IMR-90 (cell line): ENCODE measurements at regions not wholly inside any gene's neighbourhood (a gene's known extent, or its start where the extent isn't known, plus 50 kb on each side); places are given as distances from the start of the nearest gene placed in this dataset.

ENCODE experiments used
- ATAC-seq: fragments of 200-7000 bp; cut with Tn5 transposase; 2 replicates; pipeline ENCODE4 v1.9.1; 2020; ENCODE audit warnings: low read depth, mild to moderate bottlenecking, moderate library complexity
- BruUV-seq: library from RNA; stranded (reverse); fragments of 400-500 nt; replicated peaks from 2 replicates; lab custom pipeline; 2021; lab: Mats Ljungman, UMichigan
- CTCF ChIA-PET: fragments of 300-600 bp; formaldehyde crosslinking; extraction: SDS; loops from one replicate; lab custom pipeline; 2021; ENCODE audit warnings: antibody characterized with exemption; lab: Yijun Ruan, JAX
- POLR2A ChIA-PET: fragments of 300-600 bp; sonication (Branson Sonifier 250); formaldehyde crosslinking; loops from one replicate; lab custom pipeline; 2022; ENCODE audit warnings: antibody characterized with exemption; ENCODE audit not compliant: unreplicated experiment; lab: Charles Lee
- DNase-seq: peaks from one replicate; pipeline ENCODE4 v3.0.0; 2013
- H2AFZ ChIP-seq: replicated peaks from 2 replicates; pipeline ENCODE3; 2013; ENCODE audit warnings: low read length, mild to moderate bottlenecking; ENCODE audit not compliant: poor library complexity
- H2AK5ac ChIP-seq: 2 replicates; pipeline ENCODE4 v1.6.1; 2013; ENCODE audit warnings: low read depth, low read length, inconsistent platforms
- H2AK9ac ChIP-seq: replicated peaks from 2 replicates; pipeline ENCODE3; 2013; ENCODE audit warnings: mild to moderate bottlenecking, low read depth, low read length, moderate library complexity; ENCODE audit not compliant: poor library complexity
- H2BK120ac ChIP-seq: 2 replicates; pipeline ENCODE4 v1.6.1; 2013; ENCODE audit warnings: low read depth, low read length, inconsistent platforms
- H2BK15ac ChIP-seq: 3 replicates; pipeline ENCODE4 v1.6.1; 2013; ENCODE audit warnings: low read depth, low read length, inconsistent platforms
- H2BK20ac ChIP-seq: 2 replicates; pipeline ENCODE4 v1.6.1; 2013; ENCODE audit warnings: low read depth, mild to moderate bottlenecking, inconsistent platforms, low read length, moderate library complexity
- H2BK5ac ChIP-seq: 2 replicates; pipeline ENCODE4 v1.6.1; 2013; ENCODE audit warnings: mild to moderate bottlenecking, low read depth, low read length, inconsistent platforms; ENCODE audit not compliant: poor library complexity, severe bottlenecking
- H3K14ac ChIP-seq: replicated peaks from 2 replicates; pipeline ENCODE4 v1.6.1; 2013; ENCODE audit warnings: low read depth, low read length, inconsistent platforms
- H3K18ac ChIP-seq: 2 replicates; pipeline ENCODE4 v1.6.1; 2013; ENCODE audit warnings: low read depth, low read length, control low read depth
- H3K23ac ChIP-seq: 2 replicates; pipeline ENCODE4 v1.6.1; 2013; ENCODE audit warnings: low read depth, low read length, inconsistent platforms
- H3K27ac ChIP-seq: 2 replicates; pipeline ENCODE4 v1.5.1; 2013; ENCODE audit warnings: mild to moderate bottlenecking, control low read depth, low read length; ENCODE audit not compliant: insufficient read depth
- H3K27me3 ChIP-seq: 2 replicates; pipeline ENCODE4 v1.6.1; 2013; ENCODE audit warnings: low read length; ENCODE audit not compliant: control insufficient read depth, insufficient read depth
- H3K36me3 ChIP-seq: 2 replicates; pipeline ENCODE4 v1.6.1; 2013; ENCODE audit warnings: low read length, mixed read lengths; ENCODE audit not compliant: control insufficient read depth, insufficient read depth
- H3K4ac ChIP-seq: 2 replicates; pipeline ENCODE4 v1.6.1; 2013; ENCODE audit warnings: low read depth, low read length, inconsistent platforms
- H3K4me1 ChIP-seq: 2 replicates; pipeline ENCODE4 v1.6.1; 2013; ENCODE audit warnings: low read length, mixed read lengths; ENCODE audit not compliant: control insufficient read depth, insufficient read depth
- H3K4me2 ChIP-seq: 2 replicates; pipeline ENCODE4 v1.6.1; 2013; ENCODE audit warnings: low read depth, mild to moderate bottlenecking, control low read depth, low read length, moderate library complexity
- H3K4me3 ChIP-seq: 2 replicates; pipeline ENCODE4 v1.5.1; 2013; ENCODE audit warnings: low read depth, mild to moderate bottlenecking, control low read depth, low read length, moderate library complexity; ENCODE audit not compliant: insufficient read depth
- H3K56ac ChIP-seq: 2 replicates; pipeline ENCODE4 v1.6.1; 2013; ENCODE audit warnings: low read length, inconsistent platforms; ENCODE audit not compliant: insufficient read depth; ENCODE audit errors: extremely low read depth
- H3K79me1 ChIP-seq, 2 experiments: 2 replicates each; pipeline ENCODE4 v1.6.1; 2013; ENCODE audit warnings: low read length in 2 of 2, inconsistent platforms in 1 of 2, low read depth in 1 of 2
- H3K9ac ChIP-seq: 2 replicates; pipeline ENCODE4 v1.6.1; 2013; ENCODE audit warnings: low read depth, low read length, control low read depth
- H3K9me1 ChIP-seq: 2 replicates; pipeline ENCODE4 v1.6.1; 2013; ENCODE audit warnings: low read length, inconsistent platforms; ENCODE audit not compliant: insufficient read depth
- H3K9me3 ChIP-seq: 2 replicates; pipeline ENCODE4 v1.6.1; 2013; ENCODE audit warnings: low read length; ENCODE audit not compliant: control insufficient read depth, insufficient read depth
- H4K20me1 ChIP-seq: 2 replicates; pipeline ENCODE4 v1.6.1; 2013; ENCODE audit warnings: low read length, inconsistent platforms; ENCODE audit not compliant: insufficient read depth
- H4K5ac ChIP-seq: 2 replicates; pipeline ENCODE4 v1.6.1; 2013; ENCODE audit warnings: mild to moderate bottlenecking, low read depth, low read length, control low read depth
- H4K8ac ChIP-seq, 2 experiments: 2 replicates each; pipeline ENCODE4 v1.6.1; 2013; ENCODE audit warnings: low read depth in 2 of 2, low read length in 2 of 2, control low read depth in 1 of 2, inconsistent platforms in 1 of 2
- H4K91ac ChIP-seq: 2 replicates; pipeline ENCODE4 v1.6.1; 2013; ENCODE audit warnings: low read depth, low read length, inconsistent platforms; ENCODE audit not compliant: insufficient read depth
- CTCF ChIP-seq: conservative IDR thresholded peaks from 2 replicates; pipeline ENCODE4 v1.5.1; 2012; ENCODE audit warnings: mild to moderate bottlenecking, low read depth, low read length, improper control_type of control experiment
- MAFK ChIP-seq: IDR thresholded peaks from 2 replicates; pipeline ENCODE4 v1.6.1; 2012; ENCODE audit warnings: low read depth, low read length, improper control_type of control experiment
- MXI1 ChIP-seq: IDR thresholded peaks from 2 replicates; pipeline ENCODE4 v1.6.1; 2012; ENCODE audit warnings: low read depth, mild to moderate bottlenecking, low read length, moderate library complexity, borderline replicate concordance
- NFE2L2 ChIP-seq: fragments of 150-350 bp; IDR thresholded peaks from 2 replicates; pipeline ENCODE4 v1.6.1; 2016; ENCODE audit warnings: low read depth, mild to moderate bottlenecking, low read length
- SMC3 ChIP-seq: fragments of 150-350 bp; IDR thresholded peaks from 2 replicates; pipeline ENCODE4 v1.6.1; 2016; ENCODE audit warnings: low read depth, mild to moderate bottlenecking, antibody characterized with exemption, low read length, moderate library complexity
- dilution Hi-C: fragments of 300-500 bp; cut with HindIII; formaldehyde crosslinking; loops from one replicate; pipeline ENCODE4 v1.14.3; 2018; ENCODE audit warnings: low sequenced_read_pairs; ENCODE audit not compliant: unreplicated experiment
- in situ Hi-C: fragments of 300-500 bp; cut with MboI; formaldehyde crosslinking; loops from 3 replicates; pipeline ENCODE4 v1.14.3; 2019; ENCODE audit warnings: low sequenced_read_pairs, inconsistent platforms, mixed read lengths
- intact Hi-C: fragments of 100-400 bp; cut with micrococcal nuclease; formaldehyde crosslinking; loops from 2 replicates; pipeline ENCODE4 v1.10.0; 2022

- peak overlapping the region; percentile 24; the same call in 1 of the 2 replicates for H4K91ac ChIP-seq
- H3K4ac ChIP-seq, result no peak overlapping the region
- no TSS peak for BruUV-seq
- no peak overlapping the region for H3K23ac ChIP-seq
- H2BK120ac ChIP-seq, result no peak overlapping the region
- no peak overlapping the region for H2BK20ac ChIP-seq
- H3K9me3 ChIP-seq, result no peaks in the 10 kb centered on the region
- no peak for TF ChIP-seq NFE2L2
- no peak for TF ChIP-seq MXI1
- TF ChIP-seq SMC3, result no peak
- TF ChIP-seq MAFK, result no peak
- no peak for TF ChIP-seq CTCF
- no peaks in the 10 kb centered on the region for H3K9me1 ChIP-seq
- H4K5ac ChIP-seq, result no peak overlapping the region
- no peak overlapping the region for H3K4me3 ChIP-seq
- DNase-seq, result no peak
- H3K18ac ChIP-seq, result peak overlapping the region; percentile 35; the same call in 1 of the 2 replicates
- H2AK5ac ChIP-seq, result peak overlapping the region; percentile 53; the same call in 1 of the 2 replicates
- no peak overlapping the region for H3K27ac ChIP-seq
- H2AK9ac ChIP-seq, result no peak overlapping the region
- H4K20me1 ChIP-seq, result no peaks in the 10 kb centered on the region
- no peak overlapping the region for H3K4me2 ChIP-seq
- POLR2A ChIA-PET, result no interaction called here
- no peak overlapping the region for H3K14ac ChIP-seq
- H3K79me1 ChIP-seq, result no peaks in the 10 kb centered on the region
- H3K36me3 ChIP-seq, result no peaks in the 10 kb centered on the region
- dilution Hi-C loops (no loop called here), in situ Hi-C loops (no loop called here), intact Hi-C loops (no loop called here)
- no peak overlapping the region for H3K56ac ChIP-seq
- no peak overlapping the region for H3K9ac ChIP-seq
- no peak overlapping the region for H2BK5ac ChIP-seq
- H4K8ac ChIP-seq, result no peak overlapping the region
- ATAC-seq, result no peak
- no peaks in the 10 kb centered on the region for H3K27me3 ChIP-seq
- no peak overlapping the region for H2AFZ ChIP-seq
- CTCF ChIA-PET, result no interaction called here
- no peak overlapping the region for H2BK15ac ChIP-seq
- H3K4me1 ChIP-seq, result 0 out of 2 replicates have a peak, but pooled peaks cover 2% of the 10 kb centered on the region
Observed at GRCh38 chr1:218698141-218698540, 353.0 kb downstream of the TGFB2 start.
